DOHH2 (cell line): ENCODE measurements at regions not wholly inside any gene's neighbourhood (a gene's known extent, or its start where the extent isn't known, plus 50 kb on each side); places are given as distances from the start of the nearest gene placed in this dataset.

ENCODE experiments used
- H3F3A ChIP-seq: fragments of 200-600 bp; sonication (generic), shearing (Covaris generic); 2 replicates; pipeline ENCODE4 v1.6.0; 2016; ENCODE audit warnings: antibody characterized with exemption, mild to moderate bottlenecking; ENCODE audit not compliant: control insufficient read depth, insufficient read depth
- H3K27ac ChIP-seq: fragments of 200-600 bp; sonication (generic); 2 replicates; pipeline ENCODE4 v1.5.1; 2014; ENCODE audit warnings: low read depth, mild to moderate bottlenecking, low read length, moderate library complexity
- H3K27me3 ChIP-seq: fragments of 200-600 bp; sonication (generic); 2 replicates; pipeline ENCODE4 v1.6.1; 2014; ENCODE audit warnings: mild to moderate bottlenecking, low read length, mixed read lengths; ENCODE audit not compliant: control insufficient read depth
- H3K36me3 ChIP-seq: fragments of 200-600 bp; sonication (generic); 2 replicates; pipeline ENCODE4 v1.6.1; 2014; ENCODE audit warnings: mild to moderate bottlenecking, low read length, moderate library complexity, mixed read lengths; ENCODE audit not compliant: control insufficient read depth
- H3K4me1 ChIP-seq: fragments of 200-600 bp; sonication (generic); 2 replicates; pipeline ENCODE4 v1.6.1; 2014; ENCODE audit warnings: mild to moderate bottlenecking, low read length, mixed read lengths; ENCODE audit not compliant: control insufficient read depth
- H3K4me2 ChIP-seq: fragments of 200-600 bp; sonication (generic); 2 replicates; pipeline ENCODE4 v1.6.0; 2014; ENCODE audit warnings: mild to moderate bottlenecking, low read length, moderate library complexity
- H3K4me3 ChIP-seq: fragments of 200-600 bp; sonication (generic); 2 replicates; pipeline ENCODE4 v1.5.1; 2014; ENCODE audit warnings: mild to moderate bottlenecking, low read length, mixed read lengths
- H3K79me2 ChIP-seq: fragments of 200-600 bp; sonication (generic); 2 replicates; pipeline ENCODE4 v1.6.1; 2014; ENCODE audit warnings: mild to moderate bottlenecking, low read length, mixed read lengths; ENCODE audit not compliant: control insufficient read depth
- H3K9me2 ChIP-seq: fragments of 200-600 bp; sonication (generic); replicated peaks from 2 replicates; pipeline ENCODE4 v1.6.1; 2014; ENCODE audit warnings: mild to moderate bottlenecking, low read length, mixed read lengths; ENCODE audit not compliant: control insufficient read depth
- H3K9me3 ChIP-seq: fragments of 200-600 bp; sonication (generic); 2 replicates; pipeline ENCODE4 v1.6.1; 2014; ENCODE audit warnings: antibody characterized with exemption, low read length, mixed read lengths; ENCODE audit not compliant: control insufficient read depth, insufficient read depth
- H4K20me1 ChIP-seq: fragments of 200-600 bp; sonication (generic); 2 replicates; pipeline ENCODE4 v1.6.0; 2014; ENCODE audit warnings: low read depth, mild to moderate bottlenecking, antibody characterized with exemption, low read length, moderate library complexity; ENCODE audit not compliant: control insufficient read depth, insufficient read depth
- CTCF ChIP-seq: fragments of 200-600 bp; sonication (generic); IDR thresholded peaks from one replicate; pipeline ENCODE4 v1.5.1; 2014; ENCODE audit warnings: antibody characterized with exemption, mild to moderate bottlenecking, low read depth, low read length; ENCODE audit not compliant: poor library complexity, severe bottlenecking
- EZH2phosphoT487 ChIP-seq: fragments of 200-600 bp; sonication (generic); IDR thresholded peaks from 2 replicates; pipeline ENCODE4 v1.6.1; 2017; ENCODE audit warnings: borderline replicate concordance, mild to moderate bottlenecking, antibody characterized with exemption, low read length, moderate library complexity, mixed read lengths

- Histone ChIP-seq H3K4me1 (no peaks in the 10 kb centered on the region), H3F3A (no peaks in the 10 kb centered on the region), H4K20me1 (no peaks in the 10 kb centered on the region), H3K9me3 (no peaks in the 10 kb centered on the region), H3K36me3 (no peaks in the 10 kb centered on the region), H3K27me3 (no peaks in the 10 kb centered on the region), H3K4me3 (no peak overlapping the region), H3K79me2 (no peaks in the 10 kb centered on the region), H3K9me2 (no peaks in the 10 kb centered on the region), H3K4me2 (no peak overlapping the region), H3K27ac (no peak overlapping the region)
- TF ChIP-seq EZH2phosphoT487 (no peak), CTCF (no peak)
These were observed 432.1 kb downstream of the GLRX3 start for GRCh38 chr10:130568246-130568645.

GRCh38 chr10:130570074-130570473, 433.9 kb downstream of the GLRX3 start:
- Histone ChIP-seq H3K79me2 (no peaks in the 10 kb centered on the region), H3K27ac (no peak overlapping the region), H3K9me3 (no peaks in the 10 kb centered on the region), H3F3A (no peaks in the 10 kb centered on the region), H3K36me3 (no peaks in the 10 kb centered on the region), H3K27me3 (no peaks in the 10 kb centered on the region), H3K4me1 (no peaks in the 10 kb centered on the region), H4K20me1 (no peaks in the 10 kb centered on the region), H3K4me3 (no peak overlapping the region), H3K9me2 (no peaks in the 10 kb centered on the region), H3K4me2 (no peak overlapping the region)
- no peak for TF ChIP-seq EZH2phosphoT487
- no peak for TF ChIP-seq CTCF

GRCh38 chr10:130571674-130572073, 435.5 kb downstream of the GLRX3 start:
- no peaks in the 10 kb centered on the region for H3K9me2 ChIP-seq
- H3K27me3 ChIP-seq = no peaks in the 10 kb centered on the region
- no peak overlapping the region for H3K4me2 ChIP-seq
- H3K4me3 ChIP-seq = no peak overlapping the region
- no peak for TF ChIP-seq CTCF
- no peak for TF ChIP-seq EZH2phosphoT487
- H3K4me1 ChIP-seq = no peaks in the 10 kb centered on the region
- H3K9me3 ChIP-seq = no peaks in the 10 kb centered on the region
- H3K79me2 ChIP-seq = no peaks in the 10 kb centered on the region
- H3F3A ChIP-seq = no peaks in the 10 kb centered on the region
- H3K27ac ChIP-seq = no peak overlapping the region
- no peaks in the 10 kb centered on the region for H3K36me3 ChIP-seq
- no peaks in the 10 kb centered on the region for H4K20me1 ChIP-seq

DNA sequence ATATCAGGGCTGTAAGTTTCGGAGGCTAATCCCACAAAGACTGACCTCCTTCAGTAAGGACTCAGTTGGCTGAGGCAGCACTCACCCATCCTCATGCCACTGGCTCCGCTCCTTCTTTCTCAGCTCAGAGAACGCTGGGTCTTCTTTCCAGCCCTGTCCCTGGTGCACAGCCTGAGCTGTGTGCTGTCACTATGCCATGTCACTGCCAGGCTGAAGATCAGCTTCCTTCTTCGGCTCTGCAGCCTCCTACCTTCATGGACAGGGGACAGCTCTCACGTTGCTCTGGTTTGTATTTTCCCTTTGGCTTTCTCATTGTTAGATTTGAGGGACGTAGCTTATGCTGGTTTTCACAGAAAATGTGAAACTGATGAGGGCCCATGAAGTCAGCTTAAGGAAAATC, 437.3 kb downstream of the GLRX3 start:
- Histone ChIP-seq H3K36me3 (no peaks in the 10 kb centered on the region), H3K27me3 (no peaks in the 10 kb centered on the region), H3K9me2 (no peaks in the 10 kb centered on the region), H3F3A (no peaks in the 10 kb centered on the region), H4K20me1 (no peaks in the 10 kb centered on the region), H3K79me2 (no peaks in the 10 kb centered on the region), H3K27ac (no peak overlapping the region), H3K4me1 (no peaks in the 10 kb centered on the region), H3K4me3 (no peak overlapping the region), H3K9me3 (no peaks in the 10 kb centered on the region), H3K4me2 (no peak overlapping the region)
- TF ChIP-seq EZH2phosphoT487 = no peak
- no peak for TF ChIP-seq CTCF
